Peyer's patch (tissue), 4 donors: ENCODE measurements at regions not wholly inside any gene's neighbourhood (a gene's known extent, or its start where the extent isn't known, plus 50 kb on each side); places are given as distances from the start of the nearest gene placed in this dataset.

Source experiments
- DNase-seq, 3 donors: peaks; one replicate each; pipeline ENCODE4 v3.0.0-alpha.2; 2017 to 2019
- H3K27ac ChIP-seq, 4 donors: fragments of 200-600 bp; sonication (generic); one replicate each; pipeline ENCODE4 v1.5.1; 2016 to 2019
- H3K27me3 ChIP-seq, 2 donors: fragments of 200-600 bp; sonication (generic); one replicate each; pipeline ENCODE4 v1.5.1; 2019
- H3K36me3 ChIP-seq, 3 donors: fragments of 200-600 bp; sonication (generic); one replicate each; pipeline ENCODE4 v1.5.1; 2016 to 2019
- H3K4me1 ChIP-seq, 4 donors: fragments of 200-600 bp; sonication (generic); one replicate each; pipeline ENCODE4 v1.5.1; 2016 to 2019
- H3K4me3 ChIP-seq, 4 donors: fragments of 200-600 bp; sonication (generic); 1 replicate in 3 of 4; 2 replicates in 1 of 4; pipeline ENCODE4 v1.5.1; 2016 to 2019; ENCODE audit warnings: mild to moderate bottlenecking in 1 of 4
- H3K9me3 ChIP-seq, 4 donors: fragments of 200-600 bp; sonication (generic); one replicate each; pipeline ENCODE4 v1.5.1; 2016 to 2019; ENCODE audit warnings: mild to moderate bottlenecking in 1 of 4
- POLR2A ChIP-seq, 2 donors: fragments of 450-650 bp; IDR thresholded peaks; one replicate each; pipeline ENCODE4 v1.5.1; 2017; ENCODE audit warnings: antibody characterized with exemption in 2 of 2, mild to moderate bottlenecking in 2 of 2, moderate library complexity in 2 of 2
- TF ChIP-seq, protein P1 (sequence below), 6 experiments: fragments of 450-650 bp in 4 of 6; fragments of 200-600 bp in 2 of 6; sonication (generic) in 1 of 6; IDR thresholded peaks; one replicate each; pipeline ENCODE4 v1.5.1; 2017 to 2019; ENCODE audit warnings: antibody characterized with exemption in 6 of 6, mild to moderate bottlenecking in 3 of 6, moderate library complexity in 1 of 6

DNA sequence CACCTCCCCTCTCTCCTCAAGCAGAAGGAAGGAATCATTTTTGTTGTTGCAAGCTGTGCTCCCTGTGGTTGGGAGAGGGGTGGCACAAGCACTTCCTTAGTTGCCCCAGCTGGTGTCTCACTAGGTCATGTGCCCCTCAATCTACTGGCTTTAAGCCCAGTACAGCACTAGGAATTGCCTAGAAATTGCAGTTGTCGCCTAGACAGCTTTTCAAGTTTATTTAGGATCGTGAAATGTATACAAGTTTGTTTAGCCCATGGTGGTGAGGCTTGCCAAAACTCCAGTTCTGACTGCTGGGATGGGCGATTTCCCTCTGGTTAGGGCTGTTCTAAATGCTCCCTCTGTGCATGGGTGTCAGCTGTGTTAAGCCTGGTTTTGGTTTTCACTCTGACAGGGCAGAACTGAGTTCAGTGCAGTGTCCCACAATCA, 126.8 kb upstream of the ZNF644 start:
- no peaks in the 10 kb centered on the region for H3K9me3 ChIP-seq
- no peak for DNase-seq
- H3K36me3 ChIP-seq = no peaks in the 10 kb centered on the region
- H3K27ac ChIP-seq = no peak overlapping the region
- no peak for TF ChIP-seq POLR2A (IDR thresholded peaks at IDR 0.05)
- TF ChIP-seq, protein P1, sequence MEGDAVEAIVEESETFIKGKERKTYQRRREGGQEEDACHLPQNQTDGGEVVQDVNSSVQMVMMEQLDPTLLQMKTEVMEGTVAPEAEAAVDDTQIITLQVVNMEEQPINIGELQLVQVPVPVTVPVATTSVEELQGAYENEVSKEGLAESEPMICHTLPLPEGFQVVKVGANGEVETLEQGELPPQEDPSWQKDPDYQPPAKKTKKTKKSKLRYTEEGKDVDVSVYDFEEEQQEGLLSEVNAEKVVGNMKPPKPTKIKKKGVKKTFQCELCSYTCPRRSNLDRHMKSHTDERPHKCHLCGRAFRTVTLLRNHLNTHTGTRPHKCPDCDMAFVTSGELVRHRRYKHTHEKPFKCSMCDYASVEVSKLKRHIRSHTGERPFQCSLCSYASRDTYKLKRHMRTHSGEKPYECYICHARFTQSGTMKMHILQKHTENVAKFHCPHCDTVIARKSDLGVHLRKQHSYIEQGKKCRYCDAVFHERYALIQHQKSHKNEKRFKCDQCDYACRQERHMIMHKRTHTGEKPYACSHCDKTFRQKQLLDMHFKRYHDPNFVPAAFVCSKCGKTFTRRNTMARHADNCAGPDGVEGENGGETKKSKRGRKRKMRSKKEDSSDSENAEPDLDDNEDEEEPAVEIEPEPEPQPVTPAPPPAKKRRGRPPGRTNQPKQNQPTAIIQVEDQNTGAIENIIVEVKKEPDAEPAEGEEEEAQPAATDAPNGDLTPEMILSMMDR (IDR thresholded peaks at IDR 0.05) = no peak
- H3K4me3 ChIP-seq = no peak overlapping the region
- no peaks in the 10 kb centered on the region for H3K27me3 ChIP-seq
- no peaks in the 10 kb centered on the region for H3K4me1 ChIP-seq

DNA sequence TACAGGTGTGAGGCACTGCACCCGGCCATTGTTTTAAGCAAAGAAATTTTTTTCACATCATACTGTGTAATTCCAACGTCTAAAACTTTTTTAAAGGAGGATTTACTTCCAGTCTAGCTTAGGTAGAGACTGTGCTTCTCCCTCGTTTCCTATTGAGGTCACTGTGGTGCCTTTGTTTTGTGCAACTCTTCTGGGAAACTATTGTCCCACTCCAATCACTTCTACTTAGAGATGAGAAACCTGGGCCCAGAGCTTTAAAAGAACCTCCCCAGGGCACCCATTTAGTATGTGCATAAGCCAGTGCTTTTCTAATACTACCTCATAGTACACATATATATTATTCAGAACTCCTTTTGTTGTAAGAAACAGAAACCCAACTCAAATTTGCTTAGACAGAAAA, 120.0 kb upstream of the ZNF644 start:
- TF ChIP-seq, protein P1 (IDR thresholded peaks at IDR 0.05) = no peak
- no peak for TF ChIP-seq POLR2A (IDR thresholded peaks at IDR 0.05)
- no peaks in the 10 kb centered on the region for H3K36me3 ChIP-seq
- H3K4me3 ChIP-seq = no peak overlapping the region
- no peaks in the 10 kb centered on the region for H3K27me3 ChIP-seq
- H3K9me3 ChIP-seq = no peaks in the 10 kb centered on the region
- DNase-seq = no peak
- no peaks in the 10 kb centered on the region for H3K4me1 ChIP-seq
- no peak overlapping the region for H3K27ac ChIP-seq

DNA sequence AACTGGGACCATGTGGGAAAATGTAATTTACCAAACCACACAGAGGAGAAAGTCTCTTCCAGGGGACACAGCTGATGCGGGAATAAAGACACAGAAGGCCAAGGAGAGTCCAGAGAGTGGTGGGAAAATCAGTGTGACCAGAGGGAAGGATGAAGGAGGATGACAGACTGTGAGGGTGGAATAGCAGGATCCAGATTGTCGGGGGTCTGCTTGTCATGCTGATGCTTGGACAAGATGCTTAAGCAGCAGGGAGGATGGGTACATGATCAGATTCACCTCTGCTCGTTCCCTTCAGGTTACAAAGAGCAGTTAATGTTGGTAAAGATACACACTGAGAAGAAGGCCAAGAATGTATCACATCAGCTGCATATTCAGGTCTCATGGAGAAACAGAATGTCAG, 117.1 kb upstream of the ZNF644 start:
- TF ChIP-seq, protein P1 (IDR thresholded peaks at IDR 0.05) = no peak
- no peak for TF ChIP-seq POLR2A (IDR thresholded peaks at IDR 0.05)
- Histone ChIP-seq H3K4me3 (no peak overlapping the region), H3K36me3 (no peaks in the 10 kb centered on the region), H3K9me3 (no peaks in the 10 kb centered on the region), H3K27ac (no peak overlapping the region), H3K27me3 (no peaks in the 10 kb centered on the region), H3K4me1 (no peaks in the 10 kb centered on the region)
- no peak for DNase-seq

DNA sequence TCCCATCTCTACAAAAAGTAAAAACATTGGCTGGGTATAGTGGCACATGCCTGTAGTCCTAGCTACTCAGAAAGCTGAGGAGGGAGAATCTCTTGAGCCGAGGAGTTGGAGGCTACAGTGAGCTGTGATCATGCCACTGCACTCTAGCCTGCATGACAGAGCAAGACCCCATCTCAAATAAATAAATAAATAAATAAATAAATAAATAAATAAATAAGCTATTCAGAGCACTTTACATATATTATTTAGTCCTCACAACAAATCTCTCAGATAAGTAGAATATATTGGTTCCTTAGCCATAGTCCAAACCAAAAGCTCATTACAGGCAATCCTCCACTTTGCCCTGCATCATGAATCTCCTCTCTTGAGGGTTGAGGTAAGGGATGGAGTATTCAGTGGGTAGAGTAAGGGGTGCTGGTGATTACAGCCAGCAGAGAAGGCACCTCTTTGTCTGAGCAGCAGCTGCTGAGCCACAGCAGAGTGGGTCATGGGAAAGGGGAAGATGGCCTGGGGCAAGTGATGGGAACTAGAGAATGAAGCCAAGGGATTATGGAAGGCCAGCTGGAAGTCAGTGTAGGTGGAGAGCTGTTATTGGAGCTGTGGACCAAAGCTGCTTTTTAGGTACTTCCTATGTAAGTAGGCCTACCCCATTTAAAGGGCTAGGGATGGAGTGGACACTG, 115.5 kb upstream of the ZNF644 start:
- Histone ChIP-seq H3K4me3 (no peak overlapping the region), H3K36me3 (no peaks in the 10 kb centered on the region), H3K9me3 (no peaks in the 10 kb centered on the region), H3K27me3 (no peaks in the 10 kb centered on the region), H3K27ac (no peak overlapping the region), H3K4me1 (no peaks in the 10 kb centered on the region)
- no peak for DNase-seq
- no peak for TF ChIP-seq POLR2A (IDR thresholded peaks at IDR 0.05)
- TF ChIP-seq, protein P1 (IDR thresholded peaks at IDR 0.05) = no peak

DNA sequence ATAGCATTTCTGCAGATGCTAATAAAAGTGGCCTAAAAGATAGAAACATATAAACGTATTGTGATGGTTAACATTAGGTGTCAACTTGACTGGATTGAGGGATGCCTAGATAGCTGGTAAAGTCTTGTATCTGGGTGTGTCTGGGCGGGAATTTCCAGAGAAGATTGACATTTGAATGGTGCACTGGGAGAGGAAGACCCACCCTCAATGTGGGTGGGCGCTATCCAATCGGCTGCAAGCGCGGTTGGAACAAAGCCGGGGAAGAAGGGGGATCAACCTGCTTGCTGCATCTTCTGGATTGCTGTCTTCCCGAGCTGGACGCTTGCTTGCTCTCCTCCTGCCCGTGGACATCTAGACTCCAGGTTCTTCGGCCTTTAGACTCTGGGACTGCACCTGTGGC, 114.0 kb upstream of the ZNF644 start:
- Histone ChIP-seq H3K27me3 (no peaks in the 10 kb centered on the region), H3K27ac (no peak overlapping the region), H3K36me3 (no peaks in the 10 kb centered on the region), H3K9me3 (no peaks in the 10 kb centered on the region), H3K4me3 (no peak overlapping the region), H3K4me1 (no peaks in the 10 kb centered on the region)
- no peak for DNase-seq
- TF ChIP-seq, protein P1 (IDR thresholded peaks at IDR 0.05) = no peak
- no peak for TF ChIP-seq POLR2A (IDR thresholded peaks at IDR 0.05)

DNA sequence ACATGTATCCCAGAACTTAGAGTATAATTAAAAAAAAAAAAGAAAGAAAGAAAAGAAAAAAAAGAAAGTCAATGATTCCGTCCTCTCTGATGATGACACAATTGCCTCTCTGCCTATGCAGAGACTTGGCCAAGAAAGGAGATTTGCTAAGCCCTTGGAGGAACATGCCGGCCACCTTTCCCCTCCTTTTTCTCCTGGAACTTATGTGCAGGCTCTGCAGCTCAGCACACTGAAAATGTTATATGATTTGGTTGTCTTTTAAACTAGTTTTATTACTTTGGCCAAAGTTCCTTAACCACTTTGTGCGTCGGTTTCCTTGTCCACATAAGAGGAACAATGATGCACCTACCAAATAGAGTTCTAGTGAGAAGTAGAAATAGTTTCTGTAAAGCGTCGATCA, 111.4 kb upstream of the ZNF644 start:
- no peaks in the 10 kb centered on the region for H3K36me3 ChIP-seq
- DNase-seq = no peak
- no peak for TF ChIP-seq POLR2A (IDR thresholded peaks at IDR 0.05)
- TF ChIP-seq, protein P1 (IDR thresholded peaks at IDR 0.05) = no peak
- no peaks in the 10 kb centered on the region for H3K9me3 ChIP-seq
- no peak overlapping the region for H3K27ac ChIP-seq
- no peaks in the 10 kb centered on the region for H3K27me3 ChIP-seq
- H3K4me1 ChIP-seq = no peaks in the 10 kb centered on the region
- H3K4me3 ChIP-seq = no peak overlapping the region
